GM23338 (cell line): ENCODE measurements at regions not wholly inside any gene's neighbourhood (a gene's known extent, or its start where the extent isn't known, plus 50 kb on each side); places are given as distances from the start of the nearest gene placed in this dataset.

Experiments
- CREB1 ChIP-seq: fragments of 250-450 bp; sonication (Bioruptor Pico); IDR thresholded peaks from 2 replicates; pipeline ENCODE4 v1.5.0; 2020; ENCODE audit warnings: low read depth, mild to moderate bottlenecking, moderate library complexity
- EZH2 ChIP-seq: fragments of 200-600 bp; sonication (generic); IDR thresholded peaks from one replicate; pipeline ENCODE4 v1.8.0; 2017; ENCODE audit warnings: antibody characterized with exemption, mild to moderate bottlenecking, low read depth; ENCODE audit not compliant: unreplicated experiment
- EZH2phosphoT487 ChIP-seq: fragments of 200-600 bp; sonication (generic); IDR thresholded peaks from one replicate; pipeline ENCODE4 v1.8.1; 2018; ENCODE audit warnings: antibody characterized with exemption; ENCODE audit not compliant: unreplicated experiment
- JUNB ChIP-seq: IDR thresholded peaks from one replicate; pipeline ENCODE4 v1.6.1; 2016; ENCODE audit warnings: antibody characterized with exemption; ENCODE audit not compliant: unreplicated experiment
- NANOG ChIP-seq: IDR thresholded peaks from 2 replicates; pipeline ENCODE4 v1.6.1; 2016; ENCODE audit warnings: antibody characterized with exemption, borderline replicate concordance
- POLR2AphosphoS5 ChIP-seq: IDR thresholded peaks from 2 replicates; pipeline ENCODE4 v1.6.1; 2016; ENCODE audit warnings: antibody characterized with exemption, low read depth
- STAT1 ChIP-seq: IDR thresholded peaks from one replicate; pipeline ENCODE4 v1.6.1; 2016; ENCODE audit warnings: antibody characterized with exemption; ENCODE audit not compliant: unreplicated experiment
- ZNF114 ChIP-seq: fragments of 250-450 bp; sonication (Bioruptor Pico); IDR thresholded peaks from 2 replicates; pipeline ENCODE4 v1.5.0; 2020; ENCODE audit warnings: mild to moderate bottlenecking, moderate library complexity
- ZNF331 ChIP-seq: fragments of 250-450 bp; sonication (Bioruptor Pico); IDR thresholded peaks from 2 replicates; pipeline ENCODE4 v1.5.0; 2020; ENCODE audit warnings: low read depth, mild to moderate bottlenecking, moderate library complexity
- TF ChIP-seq, protein P1 (sequence below), 2 experiments: fragments of 200-600 bp in 1 of 2; sonication (generic) in 1 of 2; conservative IDR thresholded peaks; 2 replicates each; pipeline versions ENCODE4 v1.5.1 to v1.6.1; 2016 to 2017; ENCODE audit warnings: antibody characterized with exemption in 2 of 2, low read depth in 2 of 2, mild to moderate bottlenecking in 2 of 2, moderate library complexity in 1 of 2
- TF ChIP-seq, protein P2 (sequence below): IDR thresholded peaks from one replicate; pipeline ENCODE4 v1.6.1; 2018; ENCODE audit warnings: antibody characterized with exemption; ENCODE audit not compliant: unreplicated experiment

DNA sequence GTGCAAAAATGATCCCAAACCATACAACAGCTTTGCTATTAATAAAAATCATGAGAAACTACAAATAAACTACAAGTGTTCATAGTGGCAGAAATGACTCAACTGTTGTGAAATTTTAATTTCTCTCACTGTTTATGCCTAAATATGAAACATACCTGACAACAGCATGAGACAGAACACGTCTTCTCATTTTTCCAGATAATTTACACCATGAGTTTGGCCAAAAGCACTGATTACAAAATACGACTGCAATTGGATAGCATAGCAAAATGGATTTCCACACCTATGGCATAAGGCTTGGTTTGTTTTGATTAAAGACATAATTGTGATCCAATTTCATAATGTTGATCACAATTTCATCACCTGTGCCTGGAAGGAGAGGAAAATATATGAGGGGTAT lies 608.6 kb downstream of the GATA3 start:
- TF ChIP-seq, protein P1, sequence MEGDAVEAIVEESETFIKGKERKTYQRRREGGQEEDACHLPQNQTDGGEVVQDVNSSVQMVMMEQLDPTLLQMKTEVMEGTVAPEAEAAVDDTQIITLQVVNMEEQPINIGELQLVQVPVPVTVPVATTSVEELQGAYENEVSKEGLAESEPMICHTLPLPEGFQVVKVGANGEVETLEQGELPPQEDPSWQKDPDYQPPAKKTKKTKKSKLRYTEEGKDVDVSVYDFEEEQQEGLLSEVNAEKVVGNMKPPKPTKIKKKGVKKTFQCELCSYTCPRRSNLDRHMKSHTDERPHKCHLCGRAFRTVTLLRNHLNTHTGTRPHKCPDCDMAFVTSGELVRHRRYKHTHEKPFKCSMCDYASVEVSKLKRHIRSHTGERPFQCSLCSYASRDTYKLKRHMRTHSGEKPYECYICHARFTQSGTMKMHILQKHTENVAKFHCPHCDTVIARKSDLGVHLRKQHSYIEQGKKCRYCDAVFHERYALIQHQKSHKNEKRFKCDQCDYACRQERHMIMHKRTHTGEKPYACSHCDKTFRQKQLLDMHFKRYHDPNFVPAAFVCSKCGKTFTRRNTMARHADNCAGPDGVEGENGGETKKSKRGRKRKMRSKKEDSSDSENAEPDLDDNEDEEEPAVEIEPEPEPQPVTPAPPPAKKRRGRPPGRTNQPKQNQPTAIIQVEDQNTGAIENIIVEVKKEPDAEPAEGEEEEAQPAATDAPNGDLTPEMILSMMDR (conservative IDR thresholded peaks at IDR 0.05; ENCODE audit: low read depth in 2 of 2) = no peak
- TF ChIP-seq, protein P2, sequence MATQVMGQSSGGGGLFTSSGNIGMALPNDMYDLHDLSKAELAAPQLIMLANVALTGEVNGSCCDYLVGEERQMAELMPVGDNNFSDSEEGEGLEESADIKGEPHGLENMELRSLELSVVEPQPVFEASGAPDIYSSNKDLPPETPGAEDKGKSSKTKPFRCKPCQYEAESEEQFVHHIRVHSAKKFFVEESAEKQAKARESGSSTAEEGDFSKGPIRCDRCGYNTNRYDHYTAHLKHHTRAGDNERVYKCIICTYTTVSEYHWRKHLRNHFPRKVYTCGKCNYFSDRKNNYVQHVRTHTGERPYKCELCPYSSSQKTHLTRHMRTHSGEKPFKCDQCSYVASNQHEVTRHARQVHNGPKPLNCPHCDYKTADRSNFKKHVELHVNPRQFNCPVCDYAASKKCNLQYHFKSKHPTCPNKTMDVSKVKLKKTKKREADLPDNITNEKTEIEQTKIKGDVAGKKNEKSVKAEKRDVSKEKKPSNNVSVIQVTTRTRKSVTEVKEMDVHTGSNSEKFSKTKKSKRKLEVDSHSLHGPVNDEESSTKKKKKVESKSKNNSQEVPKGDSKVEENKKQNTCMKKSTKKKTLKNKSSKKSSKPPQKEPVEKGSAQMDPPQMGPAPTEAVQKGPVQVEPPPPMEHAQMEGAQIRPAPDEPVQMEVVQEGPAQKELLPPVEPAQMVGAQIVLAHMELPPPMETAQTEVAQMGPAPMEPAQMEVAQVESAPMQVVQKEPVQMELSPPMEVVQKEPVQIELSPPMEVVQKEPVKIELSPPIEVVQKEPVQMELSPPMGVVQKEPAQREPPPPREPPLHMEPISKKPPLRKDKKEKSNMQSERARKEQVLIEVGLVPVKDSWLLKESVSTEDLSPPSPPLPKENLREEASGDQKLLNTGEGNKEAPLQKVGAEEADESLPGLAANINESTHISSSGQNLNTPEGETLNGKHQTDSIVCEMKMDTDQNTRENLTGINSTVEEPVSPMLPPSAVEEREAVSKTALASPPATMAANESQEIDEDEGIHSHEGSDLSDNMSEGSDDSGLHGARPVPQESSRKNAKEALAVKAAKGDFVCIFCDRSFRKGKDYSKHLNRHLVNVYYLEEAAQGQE = no peak
- TF ChIP-seq EZH2 (no peak), EZH2phosphoT487 (no peak), NANOG (no peak), JUNB (no peak), ZNF331 (CRISPR knock-in tag) (no peak), CREB1 (no peak), POLR2AphosphoS5 (no peak), STAT1 (no peak), ZNF114 (CRISPR knock-in tag) (no peak)
